CD14-positive monocyte (primary cell): ENCODE measurements at regions not wholly inside any gene's neighbourhood (a gene's known extent, or its start where the extent isn't known, plus 50 kb on each side); places are given as distances from the start of the nearest gene placed in this dataset.

ENCODE experiments used
- DNase-seq, 3 donors: peaks; one replicate each; pipeline ENCODE4 v3.0.0-alpha.2; 2011 to 2022
- H2AFZ ChIP-seq: 2 replicates; pipeline ENCODE4 v1.6.0; 2012; ENCODE audit warnings: mild to moderate bottlenecking, low read depth, low read length, inconsistent platforms; ENCODE audit not compliant: insufficient read depth, poor library complexity, severe bottlenecking
- H3K27ac ChIP-seq, 2 donors: 1 replicate in 1 of 2; 2 replicates in 1 of 2; pipeline ENCODE4 v1.5.1; 2012 to 2013; ENCODE audit warnings: low read length in 2 of 2, control low read depth in 1 of 2, inconsistent platforms in 1 of 2, low read depth in 1 of 2, mild to moderate bottlenecking in 1 of 2
- H3K27me3 ChIP-seq, 2 donors: one replicate each; pipeline versions ENCODE4 v1.6.0 to v1.6.1; 2011 to 2013; ENCODE audit warnings: low read length in 2 of 2; ENCODE audit not compliant: control insufficient read depth in 2 of 2, insufficient read depth in 2 of 2
- H3K36me3 ChIP-seq, 2 donors: replicated peaks in 1 of 2; 1 replicate in 1 of 2; 2 replicates in 1 of 2; pipeline versions ENCODE4 v1.5.1 to v1.6.1; 2012 to 2013; ENCODE audit warnings: low read length in 2 of 2, control low read depth in 1 of 2, inconsistent platforms in 1 of 2, mild to moderate bottlenecking in 1 of 2; ENCODE audit not compliant: insufficient read depth in 2 of 2, control insufficient read depth in 1 of 2
- H3K4me1 ChIP-seq, 2 donors: 1 replicate in 1 of 2; 2 replicates in 1 of 2; pipeline versions ENCODE4 v1.5.1 to v1.6.1; 2012 to 2013; ENCODE audit warnings: low read length in 2 of 2, control low read depth in 1 of 2, inconsistent platforms in 1 of 2, mild to moderate bottlenecking in 1 of 2, moderate library complexity in 1 of 2; ENCODE audit not compliant: insufficient read depth in 2 of 2, control insufficient read depth in 1 of 2
- H3K4me2 ChIP-seq: replicated peaks from 2 replicates; pipeline ENCODE3; 2012; ENCODE audit warnings: low read length, moderate library complexity, mild to moderate bottlenecking; ENCODE audit not compliant: poor library complexity, severe bottlenecking; ENCODE audit errors: extremely low read depth
- H3K4me3 ChIP-seq, 3 experiments: fragments of 200-600 bp in 1 of 3; sonication (generic) in 1 of 3; replicated peaks in 1 of 3; 1 replicate in 2 of 3; 2 replicates in 1 of 3; pipeline ENCODE4 v1.5.1; 2011 to 2013; ENCODE audit warnings: low read length in 3 of 3, mild to moderate bottlenecking in 3 of 3, control low read depth in 2 of 3, low read depth in 2 of 3, inconsistent platforms in 1 of 3, moderate library complexity in 1 of 3
- H3K79me2 ChIP-seq: 2 replicates; pipeline ENCODE4 v1.6.0; 2012; ENCODE audit warnings: mild to moderate bottlenecking, control low read depth, inconsistent platforms, low read length, moderate library complexity; ENCODE audit not compliant: insufficient read depth
- H3K9ac ChIP-seq: 2 replicates; pipeline ENCODE4 v1.6.0; 2017; ENCODE audit warnings: low read length, mild to moderate bottlenecking; ENCODE audit not compliant: insufficient read depth, poor library complexity, severe bottlenecking
- H3K9me3 ChIP-seq, 2 donors: replicated peaks in 1 of 2; 1 replicate in 1 of 2; 2 replicates in 1 of 2; pipeline versions ENCODE4 v1.5.1 to v1.6.1; 2012 to 2013; ENCODE audit warnings: low read length in 2 of 2, control low read depth in 1 of 2; ENCODE audit not compliant: control insufficient read depth in 1 of 2, insufficient read depth in 1 of 2
- H4K20me1 ChIP-seq: 2 replicates; pipeline ENCODE4 v1.6.0; 2012; ENCODE audit warnings: mild to moderate bottlenecking, low read length, control low read depth, moderate library complexity; ENCODE audit not compliant: insufficient read depth
- H3K27ac Mint-ChIP-seq, 7 donors: one replicate each; pipeline ENCODE4 v1.8.0; 2020; ENCODE audit warnings: mild to moderate bottlenecking in 7 of 7, mixed read lengths in 7 of 7, moderate library complexity in 6 of 7, inconsistent platforms in 2 of 7
- H3K27me3 Mint-ChIP-seq, 3 donors: one replicate each; pipeline ENCODE4 v1.8.0; 2021 to 2022; ENCODE audit warnings: low read depth in 3 of 3, mild to moderate bottlenecking in 3 of 3, mixed read lengths in 3 of 3, moderate library complexity in 3 of 3, inconsistent platforms in 1 of 3
- H3K36me3 Mint-ChIP-seq, 2 donors: one replicate each; pipeline ENCODE4 v1.8.0; 2020; ENCODE audit warnings: mixed read lengths in 2 of 2, inconsistent platforms in 1 of 2, mild to moderate bottlenecking in 1 of 2
- H3K4me1 Mint-ChIP-seq: one replicate; pipeline ENCODE4 v1.8.0; 2020; ENCODE audit warnings: mild to moderate bottlenecking, mixed read lengths
- H3K4me3 Mint-ChIP-seq, 2 donors: one replicate each; pipeline ENCODE4 v1.8.0; 2020; ENCODE audit warnings: mild to moderate bottlenecking in 2 of 2, mixed read lengths in 2 of 2, moderate library complexity in 1 of 2
- H3K9me3 Mint-ChIP-seq, 7 donors: one replicate each; pipeline ENCODE4 v1.8.0; 2020 to 2022; ENCODE audit warnings: mixed read lengths in 7 of 7, mild to moderate bottlenecking in 6 of 7, moderate library complexity in 6 of 7, inconsistent platforms in 2 of 7
- CTCF ChIP-seq: fragments of 200-600 bp; IDR thresholded peaks from one replicate; pipeline ENCODE4 v1.8.0; 2022; ENCODE audit warnings: antibody characterized with exemption, mild to moderate bottlenecking
- WGBS: methylation state at CpG from one replicate; pipeline ENCODE4 v1.1.5; 2013; ENCODE audit warnings: missing lambda C conversion rate; ENCODE audit not compliant: insufficient coverage; 5-methylcytosine and 5-hydroxymethylcytosine counted together
- intact Hi-C, 2 donors: fragments of 100-400 bp; cut with micrococcal nuclease; formaldehyde crosslinking; loops; one replicate each; pipeline versions ENCODE4 v1.15.0 to v1.15.1; 2023

- Histone ChIP-seq H3K9me3 (peaks cover 8% of the 10 kb centered on the region in 2 donors), H2AFZ (no peak overlapping the region), H3K79me2 (no peaks in the 10 kb centered on the region), H3K27ac (no peak overlapping the region), H3K4me1 (peaks cover 0 to 7% of the 10 kb centered on the region in 2 donors), H4K20me1 (no peaks in the 10 kb centered on the region), H3K36me3 (no peaks in the 10 kb centered on the region), H3K4me3 (no peak overlapping the region), H3K4me2 (no peak overlapping the region), H3K9ac (no peak overlapping the region), H3K27me3 (no peaks in the 10 kb centered on the region)
- WGBS: 100% methylated on average over 6 of the region's 8 CpGs
- TF ChIP-seq CTCF: no peak
- no peak overlapping the region for H3K4me3 Mint-ChIP-seq
- peaks cover 0 to 9% (median 0%) of the 10 kb centered on the region in 3 donors for H3K27me3 Mint-ChIP-seq
- intact Hi-C loops: no loop called here
- DNase-seq: no peak
- H3K36me3 Mint-ChIP-seq: no peaks in the 10 kb centered on the region
- peaks cover 3 to 16% (median 8%) of the 10 kb centered on the region in 7 donors for H3K9me3 Mint-ChIP-seq
- H3K27ac Mint-ChIP-seq: no peak overlapping the region
- H3K4me1 Mint-ChIP-seq: peaks cover 2% of the 10 kb centered on the region
Observed at GRCh38 chrX:39973810-39974209, 123.9 kb downstream of the BCOR start.

GRCh38 chrX:39974270-39974669 is 123.5 kb downstream of the BCOR start:
- Histone ChIP-seq H3K4me3 (no peak overlapping the region), H3K9me3 (peaks cover 8% of the 10 kb centered on the region in 2 donors), H3K79me2 (no peaks in the 10 kb centered on the region), H3K4me2 (no peak overlapping the region), H3K9ac (no peak overlapping the region), H4K20me1 (no peaks in the 10 kb centered on the region), H3K27me3 (no peaks in the 10 kb centered on the region), H3K27ac (no peak overlapping the region), H2AFZ (no peak overlapping the region), H3K36me3 (no peaks in the 10 kb centered on the region), H3K4me1 (peaks cover 0 to 6% of the 10 kb centered on the region in 2 donors)
- Mint-ChIP-seq H3K4me1 (peaks cover 2% of the 10 kb centered on the region), H3K27ac (no peak overlapping the region), H3K4me3 (no peak overlapping the region), H3K36me3 (no peaks in the 10 kb centered on the region), H3K27me3 (peaks cover 0 to 10% (median 0%) of the 10 kb centered on the region in 3 donors), H3K9me3 (peaks cover 3 to 13% (median 8%) of the 10 kb centered on the region in 7 donors)
- DNase-seq: no peak
- 92% methylated on average over 2 of the region's 6 CpGs for WGBS
- intact Hi-C loops: no loop called here
- no peak for TF ChIP-seq CTCF
